ENCODE measurements at regions not wholly inside any gene's neighbourhood (a gene's known extent, or its start where the extent isn't known, plus 50 kb on each side); places are given as distances from the start of the nearest gene placed in this dataset.
A peak's percentile ranks its signal among the peaks of the same experiment; 100 is the strongest.

- DNase-seq (ENCODE audit: low read depth): peak; percentile 33
Observed at GRCh38 chr12:91577586-91578539, 395.2 kb upstream of the DCN start.

DNA sequence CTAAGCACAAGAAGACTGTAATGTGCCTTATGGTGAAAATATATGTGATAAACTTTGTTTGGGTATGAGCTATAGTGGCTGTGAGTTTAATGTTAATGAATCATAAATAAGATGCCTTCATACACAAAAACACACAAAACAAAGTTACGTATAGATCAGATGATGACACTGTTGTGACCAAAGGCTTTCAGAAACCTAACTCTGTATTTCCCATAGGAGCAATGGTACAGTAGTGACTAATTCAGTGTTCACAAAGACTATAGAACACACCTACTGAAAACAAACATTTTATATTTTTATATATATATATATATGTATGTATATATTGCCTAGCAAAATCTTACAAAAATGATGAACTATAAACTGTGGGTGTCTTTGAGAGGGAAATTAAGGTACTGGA is 393.8 kb upstream of the DCN start:
- DNase-seq (ENCODE audit: low read depth): no peak

GRCh38 chr12:91575630-91576029 is 393.0 kb upstream of the DCN start:
- DNase-seq (ENCODE audit: low read depth): no peak

DNA sequence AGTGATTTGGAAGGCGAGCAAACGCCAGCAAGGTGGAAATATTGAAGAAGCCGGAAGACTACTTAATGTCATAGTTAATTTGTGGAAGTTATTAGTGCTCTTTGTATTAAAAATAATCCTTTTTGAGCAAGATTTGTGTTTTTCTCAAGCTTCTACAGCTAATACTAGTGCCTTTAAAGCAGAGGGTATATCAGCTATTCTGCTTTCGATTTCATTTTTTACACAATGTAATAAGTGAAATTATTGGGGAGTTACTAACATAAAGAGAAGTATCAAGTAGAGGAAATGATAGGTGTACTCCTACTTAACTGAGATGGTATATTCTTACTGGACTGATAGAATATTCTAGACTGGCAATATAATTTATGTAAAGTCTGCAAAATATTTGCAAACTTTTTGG is 392.4 kb upstream of the DCN start:
- no peak for DNase-seq (ENCODE audit: low read depth)

- DNase-seq (ENCODE audit: low read depth): no peak
Observed at GRCh38 chr12:91574391-91574790, 391.8 kb upstream of the DCN start.

DNA sequence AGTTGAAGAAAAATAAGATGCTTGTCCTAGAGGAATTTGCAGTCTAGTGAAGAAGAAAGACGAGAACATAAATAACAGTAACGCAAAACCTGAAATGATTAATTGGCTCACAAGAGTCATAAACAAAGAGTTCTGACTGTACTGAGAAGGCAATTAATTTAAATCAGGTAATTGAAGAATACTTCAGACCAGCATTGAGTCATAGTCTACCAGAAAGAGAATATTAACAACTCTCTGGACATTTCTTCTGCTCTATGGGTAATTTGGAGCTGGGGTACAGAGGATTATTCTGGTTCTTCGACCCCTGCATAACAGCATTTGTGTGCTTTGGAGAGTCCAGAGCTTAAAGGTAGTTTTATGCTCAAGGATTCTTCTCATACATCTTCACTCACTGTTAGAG is 390.3 kb upstream of the DCN start:
- no peak for DNase-seq (ENCODE audit: low read depth)

DNA sequence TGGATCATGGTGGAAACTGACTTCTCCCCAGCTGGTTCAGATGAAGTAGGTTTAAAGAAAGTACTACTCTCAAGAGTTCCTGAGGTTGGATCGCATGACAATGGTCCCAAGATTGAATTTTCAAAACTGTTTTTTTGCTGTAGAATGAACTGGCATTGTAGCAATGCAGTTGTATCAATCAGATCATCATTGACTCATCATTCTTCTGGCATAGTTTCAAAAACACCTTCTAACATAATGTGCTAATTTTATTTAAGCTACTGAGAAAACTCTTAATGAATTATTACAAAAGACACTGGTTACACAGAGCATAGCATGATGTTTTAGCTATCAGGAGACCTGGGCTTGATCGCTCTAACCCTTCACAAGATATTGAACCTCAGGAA is 384.5 kb upstream of the DCN start:
- DNase-seq (ENCODE audit: low read depth): no peak

- DNase-seq (ENCODE audit: low read depth): no peak
Observed at GRCh38 chr12:91566328-91567099, 383.9 kb upstream of the DCN start.

- DNase-seq (ENCODE audit: low read depth): no peak
Observed at GRCh38 chr12:91565846-91566245, 383.2 kb upstream of the DCN start.

DNA sequence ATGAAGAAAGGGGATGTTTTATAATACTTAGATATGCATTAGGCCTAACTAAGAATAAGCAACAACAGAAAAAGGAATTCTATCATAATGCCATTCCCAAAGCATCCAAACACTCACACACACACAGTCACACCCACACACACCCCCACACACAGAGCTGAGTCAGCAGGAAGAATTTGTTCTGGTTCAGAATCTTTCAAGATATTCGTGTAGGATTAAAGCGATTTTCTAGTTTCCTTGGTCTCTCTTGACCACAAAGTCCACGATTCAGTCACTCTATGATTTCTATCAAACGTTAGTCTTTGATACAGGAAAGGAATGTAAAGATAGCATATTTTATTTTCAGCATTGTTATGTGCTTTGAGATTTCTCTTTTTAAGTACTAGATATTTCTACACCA is 382.6 kb upstream of the DCN start:
- no peak for DNase-seq (ENCODE audit: low read depth)

GRCh38 chr12:91563011-91563765 is 380.6 kb upstream of the DCN start:
- no peak for DNase-seq (ENCODE audit: low read depth)

GRCh38 chr12:91562476-91562875 is 379.9 kb upstream of the DCN start:
- DNase-seq (ENCODE audit: low read depth): no peak

- DNase-seq (ENCODE audit: low read depth): no peak
Observed at GRCh38 chr12:91561958-91562325, 379.3 kb upstream of the DCN start.

DNA sequence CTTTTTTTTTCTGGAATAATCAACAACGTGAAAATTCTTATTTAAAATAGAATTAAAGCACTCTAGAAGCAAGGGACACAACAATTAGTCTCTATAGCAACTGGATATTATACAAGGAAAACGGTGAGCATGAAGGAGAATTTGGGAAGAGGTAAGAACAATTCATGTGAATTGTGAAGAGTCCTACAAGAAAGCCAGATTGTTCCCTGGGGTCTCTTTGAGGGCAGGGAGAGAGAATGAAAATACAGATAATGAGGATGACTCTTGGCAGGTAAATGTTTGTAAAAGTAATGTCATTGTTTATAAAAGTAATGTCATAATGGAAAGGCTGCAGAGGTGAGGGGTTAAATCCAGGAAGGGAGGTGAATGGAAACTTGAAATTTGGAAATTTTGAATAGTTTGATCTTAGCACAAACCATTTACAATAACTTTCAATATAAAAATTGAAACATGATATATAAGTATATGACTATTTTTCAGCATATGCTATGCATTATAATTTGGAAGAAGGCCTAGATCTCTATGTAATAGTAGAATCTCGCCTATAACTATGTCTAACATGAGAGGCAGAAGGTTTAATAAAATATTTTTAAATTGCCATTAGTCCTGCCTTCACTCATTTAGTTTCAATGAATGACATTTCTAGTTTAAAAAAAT is 378.8 kb upstream of the DCN start:
- no peak for DNase-seq (ENCODE audit: low read depth)

DNA sequence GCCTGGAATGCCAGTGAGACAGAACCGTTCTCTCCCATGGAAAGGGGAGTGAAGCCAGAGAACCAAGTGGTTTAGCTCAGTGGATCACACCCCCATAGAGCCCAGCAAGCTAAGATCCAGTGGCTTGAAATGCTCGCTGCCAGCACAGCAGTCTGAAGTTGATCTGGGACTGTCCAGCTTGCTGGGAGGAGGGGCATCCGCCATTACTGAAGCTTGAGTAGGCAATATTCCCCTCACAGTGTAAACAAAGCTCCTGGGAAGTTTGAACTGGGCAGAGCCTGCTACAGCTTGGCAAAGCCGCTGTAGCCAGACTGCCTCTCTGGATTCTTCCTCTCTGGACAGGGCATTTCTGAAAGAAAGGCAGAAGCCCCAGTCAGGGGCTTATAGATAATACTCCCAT is 374.3 kb upstream of the DCN start:
- no peak for DNase-seq (ENCODE audit: low read depth)

- no peak for DNase-seq (ENCODE audit: low read depth)
Observed at GRCh38 chr12:91555436-91556415, 373.1 kb upstream of the DCN start.

- DNase-seq (ENCODE audit: low read depth): no peak
Observed at GRCh38 chr12:91551927-91552326, 369.3 kb upstream of the DCN start.

GRCh38 chr12:91551242-91551641 is 368.6 kb upstream of the DCN start:
- DNase-seq (ENCODE audit: low read depth): no peak

DNA sequence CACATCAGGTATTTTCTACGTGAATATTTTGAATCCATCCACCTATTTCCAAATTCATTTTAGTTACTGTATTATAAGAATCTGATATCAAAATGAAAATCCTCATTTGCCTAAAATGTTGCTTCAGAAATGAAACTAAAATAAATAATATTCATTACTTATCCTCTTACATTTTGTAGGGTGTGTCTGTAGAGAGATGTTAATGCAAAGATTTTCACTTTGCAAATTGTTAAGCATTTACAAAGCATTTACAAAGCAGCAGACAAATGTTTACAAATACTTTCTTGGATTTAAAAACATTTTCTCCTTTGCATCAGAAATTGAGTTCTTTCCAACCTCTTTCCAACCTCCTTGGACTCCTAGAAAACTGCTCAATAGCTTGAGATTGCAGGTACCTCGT is 360.0 kb upstream of the DCN start:
- DNase-seq (ENCODE audit: low read depth): no peak

DNA sequence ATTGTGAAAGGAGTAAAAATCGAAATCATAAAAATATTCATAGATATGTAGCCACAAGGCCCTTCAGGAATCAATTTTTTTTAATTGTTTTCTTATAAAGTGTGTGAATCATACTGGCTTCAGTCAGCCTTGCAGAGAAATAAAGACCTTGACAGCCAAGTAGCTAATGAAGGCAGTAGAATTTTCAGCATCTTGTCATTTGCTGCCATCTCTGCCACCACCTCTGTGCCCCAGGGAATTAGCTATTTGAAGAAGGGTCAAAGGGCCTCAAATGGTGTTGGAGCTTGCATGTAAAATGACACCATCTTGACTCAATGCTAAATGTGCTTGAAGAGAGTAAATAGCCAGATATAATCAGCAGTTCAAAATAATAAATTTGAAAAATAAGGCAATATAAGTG is 359.4 kb upstream of the DCN start:
- DNase-seq (ENCODE audit: low read depth): no peak

GRCh38 chr12:91538418-91538817 is 355.8 kb upstream of the DCN start:
- no peak for DNase-seq (ENCODE audit: low read depth)

Measured in EH (cell line).